ENCODE measurements at regions not wholly inside any gene's neighbourhood (a gene's known extent, or its start where the extent isn't known, plus 50 kb on each side); places are given as distances from the start of the nearest gene placed in this dataset.

DNA sequence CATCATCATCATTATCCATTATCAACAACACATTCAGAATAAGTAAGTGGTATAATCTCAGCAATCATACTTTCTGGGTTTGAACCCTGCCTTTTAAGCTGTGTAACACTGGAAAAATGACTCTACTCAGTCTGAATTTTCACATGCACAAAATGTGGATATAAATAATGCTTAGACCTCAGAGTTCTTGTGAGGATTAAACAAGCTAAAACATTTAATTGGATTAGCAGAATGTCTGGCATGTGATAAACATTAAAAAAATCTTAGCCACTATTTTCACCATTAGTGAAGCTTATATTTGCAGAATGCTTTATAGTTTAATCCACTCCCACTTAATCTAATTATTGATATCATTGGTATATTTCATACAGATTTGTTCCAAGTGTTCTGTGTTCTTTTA lies 412.3 kb downstream of the RFC3 start:
- Histone ChIP-seq H3K9me1 (replicated peaks; ENCODE audit: control insufficient read depth, extremely low read depth, insufficient read depth, low read length) (no peaks in the 10 kb centered on the region), H2AFZ (ENCODE audit: low read depth, low read length) (no peak overlapping the region), H3K9me3 (replicated peaks; ENCODE audit: control insufficient read depth, insufficient read depth, low read length) (no peaks in the 10 kb centered on the region), H3K27ac (ENCODE audit: insufficient read depth, low read depth, low read length) (no peak overlapping the region), H3K27me3 (ENCODE audit: control insufficient read depth in 2 of 2, insufficient read depth in 2 of 2, low read length in 2 of 2) (no peaks in the 10 kb centered on the region), H3K9ac (replicated peaks; ENCODE audit: extremely low read depth, insufficient read depth, low read length) (no peak overlapping the region), H3K36me3 (ENCODE audit: control insufficient read depth in 2 of 2, extremely low read depth in 1 of 2, insufficient read depth in 2 of 2, low read length in 2 of 2) (no peaks in the 10 kb centered on the region), H3K79me2 (ENCODE audit: control insufficient read depth, insufficient read depth, low read length) (no peaks in the 10 kb centered on the region), H3K4me3 (replicated peaks in 1 of 3; ENCODE audit: insufficient read depth in 1 of 3, low read depth in 1 of 3, low read length in 3 of 3) (no peak overlapping the region), H3K4me2 (ENCODE audit: insufficient read depth, low read length) (no peak overlapping the region), H4K20me1 (replicated peaks; ENCODE audit: control insufficient read depth, extremely low read depth, insufficient read depth, low read length) (no peaks in the 10 kb centered on the region), H3K4me1 (ENCODE audit: control insufficient read depth, extremely low read depth, insufficient read depth, low read length) (no peaks in the 10 kb centered on the region)
- DNase-seq (ENCODE audit: low read depth, low spot score) (no peak), FAIRE-seq (no peak)
- intact Hi-C loops (cut with micrococcal nuclease): no loop called here
- dilution Hi-C loops (cut with MboI; ENCODE audit: extremely low pct_ligation_motif_present, low sequenced_read_pairs): no loop called here
- CTCF ChIA-PET: interaction anchor here (1.6 kb wide), 1 partner anchor 16 kb away, joined by 4 read pairs; no protein-coding TSS in a partner anchor
- POLR2A ChIA-PET: interaction anchor here (0.6 kb wide), 1 partner anchor 112 kb away, joined by 3 read pairs; no protein-coding TSS in a partner anchor
- no TSS peak for BruUV-seq (replicated peaks)
- TF ChIP-seq POLR2AphosphoS5 (IDR thresholded peaks at IDR 0.05; ENCODE audit: insufficient read depth, low read depth, low read length) (no peak), JUN (IDR thresholded peaks at IDR 0.05; ENCODE audit: borderline replicate concordance, insufficient read depth, insufficient read length, low read depth) (no peak), POLR2A (IDR thresholded peaks at IDR 0.05; ENCODE audit: low read depth, low read length) (no peak), FOS (IDR thresholded peaks at IDR 0.05; ENCODE audit: borderline replicate concordance, insufficient read depth, low read length) (no peak), MYC (IDR thresholded peaks at IDR 0.05; ENCODE audit: low read depth, low read length) (no peak), EZH2 (IDR thresholded peaks at IDR 0.05; ENCODE audit: borderline replicate concordance, low read depth, low read length, severe bottlenecking) (no peak), GATA2 (IDR thresholded peaks at IDR 0.05; ENCODE audit: insufficient read depth, insufficient read length, low read depth, low read length) (no peak)
- TF ChIP-seq, protein P1, sequence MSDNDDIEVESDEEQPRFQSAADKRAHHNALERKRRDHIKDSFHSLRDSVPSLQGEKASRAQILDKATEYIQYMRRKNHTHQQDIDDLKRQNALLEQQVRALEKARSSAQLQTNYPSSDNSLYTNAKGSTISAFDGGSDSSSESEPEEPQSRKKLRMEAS (IDR thresholded peaks at IDR 0.05; ENCODE audit: insufficient read depth, insufficient read length): no peak
- TF ChIP-seq, protein P2, sequence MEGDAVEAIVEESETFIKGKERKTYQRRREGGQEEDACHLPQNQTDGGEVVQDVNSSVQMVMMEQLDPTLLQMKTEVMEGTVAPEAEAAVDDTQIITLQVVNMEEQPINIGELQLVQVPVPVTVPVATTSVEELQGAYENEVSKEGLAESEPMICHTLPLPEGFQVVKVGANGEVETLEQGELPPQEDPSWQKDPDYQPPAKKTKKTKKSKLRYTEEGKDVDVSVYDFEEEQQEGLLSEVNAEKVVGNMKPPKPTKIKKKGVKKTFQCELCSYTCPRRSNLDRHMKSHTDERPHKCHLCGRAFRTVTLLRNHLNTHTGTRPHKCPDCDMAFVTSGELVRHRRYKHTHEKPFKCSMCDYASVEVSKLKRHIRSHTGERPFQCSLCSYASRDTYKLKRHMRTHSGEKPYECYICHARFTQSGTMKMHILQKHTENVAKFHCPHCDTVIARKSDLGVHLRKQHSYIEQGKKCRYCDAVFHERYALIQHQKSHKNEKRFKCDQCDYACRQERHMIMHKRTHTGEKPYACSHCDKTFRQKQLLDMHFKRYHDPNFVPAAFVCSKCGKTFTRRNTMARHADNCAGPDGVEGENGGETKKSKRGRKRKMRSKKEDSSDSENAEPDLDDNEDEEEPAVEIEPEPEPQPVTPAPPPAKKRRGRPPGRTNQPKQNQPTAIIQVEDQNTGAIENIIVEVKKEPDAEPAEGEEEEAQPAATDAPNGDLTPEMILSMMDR (IDR thresholded peaks at IDR 0.05; ENCODE audit: extremely low read depth in 1 of 2, insufficient read depth in 1 of 2, low read depth in 1 of 2, low read length in 2 of 2): no peak
